T-helper 2 cell (primary cell): ENCODE measurements at regions not wholly inside any gene's neighbourhood (a gene's known extent, or its start where the extent isn't known, plus 50 kb on each side); places are given as distances from the start of the nearest gene placed in this dataset.
"Not testable (repeated sequence)": the region's sequence is repeated elsewhere in the genome, so short reads cannot be mapped to it uniquely, and the experiment has no call there.

Experiments used
- DNase-seq, 5 experiments: peaks; one replicate each; pipeline versions ENCODE4 v3.0.0 to v3.0.0-alpha.2; 2012 to 2022

DNA sequence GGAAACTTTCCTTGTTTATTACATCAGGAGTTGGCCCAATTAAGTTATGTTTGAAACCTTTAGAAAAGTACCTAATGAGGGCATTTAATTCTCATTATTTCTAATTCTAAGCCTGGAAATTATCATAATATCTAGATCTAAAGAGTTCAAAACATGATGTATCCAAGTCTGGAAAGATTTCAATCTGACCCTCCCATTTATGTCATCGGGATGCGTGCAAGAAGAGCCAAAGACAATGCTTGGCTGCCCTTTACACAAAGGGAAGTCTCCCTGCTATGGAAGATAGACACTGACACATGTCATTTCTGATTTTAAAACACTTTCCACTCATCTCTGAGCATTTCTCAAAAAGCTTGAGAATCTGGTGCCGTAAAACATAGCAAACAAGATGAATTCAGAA lies 222.4 kb downstream of the ANTXR2 start:
- no peak for DNase-seq

DNA sequence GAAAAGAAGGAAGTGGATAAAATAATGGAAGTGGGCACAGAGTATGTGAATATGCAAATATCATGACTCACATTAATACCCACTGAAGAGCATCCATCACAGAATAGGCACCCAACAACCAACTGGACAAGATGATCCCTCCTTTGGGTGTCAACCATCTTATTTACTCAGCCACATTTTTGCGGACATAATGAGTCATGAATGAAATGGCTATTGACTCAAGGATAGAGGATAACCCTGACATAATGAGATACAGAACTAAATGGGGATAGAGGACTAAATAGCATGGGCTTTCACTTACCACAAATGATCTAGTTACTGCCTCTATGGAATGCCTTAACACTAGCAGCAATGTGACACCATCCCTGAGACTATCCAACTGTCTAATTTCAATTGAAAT lies 224.7 kb downstream of the ANTXR2 start:
- no peak for DNase-seq

DNA sequence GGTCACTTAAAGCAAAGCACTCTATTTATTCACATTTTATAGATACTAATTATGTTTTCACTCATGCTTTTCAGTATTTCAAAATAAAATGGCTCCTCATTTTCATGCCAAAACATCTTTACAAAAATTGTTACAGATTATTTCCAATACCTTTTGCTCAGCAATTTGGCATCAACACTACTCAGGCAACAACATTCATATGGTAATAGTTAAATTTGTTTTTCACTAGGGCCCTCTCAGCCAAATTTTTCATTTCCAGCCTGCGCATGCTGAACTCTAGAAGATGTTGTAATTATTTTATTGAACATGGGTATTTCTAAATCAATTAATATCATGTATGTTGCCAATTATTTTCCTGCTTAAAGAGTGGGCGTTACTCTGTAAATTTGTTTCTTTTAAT lies 225.6 kb downstream of the ANTXR2 start:
- no peak for DNase-seq

DNA sequence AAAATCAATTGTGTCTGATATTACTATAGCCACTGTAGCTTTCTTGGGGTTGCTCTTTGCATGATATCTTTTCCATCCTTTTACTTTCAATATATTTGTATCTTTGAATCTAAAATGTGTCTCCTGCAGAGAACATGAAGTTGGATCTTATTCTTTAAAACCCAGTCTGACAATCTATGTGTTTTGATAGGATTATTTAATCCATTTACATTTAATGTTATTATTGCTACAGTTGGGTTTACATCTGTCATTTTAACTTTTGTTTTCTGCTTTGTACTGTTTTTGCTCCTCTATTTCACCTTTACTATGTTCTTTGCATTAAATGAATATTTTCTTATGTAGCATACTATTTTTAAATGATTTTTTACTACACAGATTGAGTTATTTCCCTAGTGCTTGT lies 230.9 kb downstream of the ANTXR2 start:
- no peak for DNase-seq

DNA sequence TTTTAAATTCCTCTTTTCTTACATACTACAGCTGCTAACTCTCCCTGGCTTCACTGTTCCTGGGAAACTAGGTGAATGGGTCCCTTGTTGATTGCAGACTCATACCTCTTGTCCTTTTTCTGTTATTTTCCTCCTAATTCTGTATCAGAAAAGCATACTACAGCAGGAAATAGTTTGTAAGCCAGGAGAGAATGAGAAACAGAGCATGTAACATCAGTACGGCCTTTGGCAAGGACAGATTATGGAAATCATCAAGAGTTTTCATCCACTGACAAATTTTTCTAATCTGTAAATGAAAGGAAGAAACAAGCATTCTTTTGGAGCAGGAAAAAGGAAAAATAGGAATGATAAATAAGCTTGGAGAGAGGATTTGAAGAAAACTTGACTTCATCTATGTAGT lies 239.2 kb downstream of the ANTXR2 start:
- no peak for DNase-seq

DNA sequence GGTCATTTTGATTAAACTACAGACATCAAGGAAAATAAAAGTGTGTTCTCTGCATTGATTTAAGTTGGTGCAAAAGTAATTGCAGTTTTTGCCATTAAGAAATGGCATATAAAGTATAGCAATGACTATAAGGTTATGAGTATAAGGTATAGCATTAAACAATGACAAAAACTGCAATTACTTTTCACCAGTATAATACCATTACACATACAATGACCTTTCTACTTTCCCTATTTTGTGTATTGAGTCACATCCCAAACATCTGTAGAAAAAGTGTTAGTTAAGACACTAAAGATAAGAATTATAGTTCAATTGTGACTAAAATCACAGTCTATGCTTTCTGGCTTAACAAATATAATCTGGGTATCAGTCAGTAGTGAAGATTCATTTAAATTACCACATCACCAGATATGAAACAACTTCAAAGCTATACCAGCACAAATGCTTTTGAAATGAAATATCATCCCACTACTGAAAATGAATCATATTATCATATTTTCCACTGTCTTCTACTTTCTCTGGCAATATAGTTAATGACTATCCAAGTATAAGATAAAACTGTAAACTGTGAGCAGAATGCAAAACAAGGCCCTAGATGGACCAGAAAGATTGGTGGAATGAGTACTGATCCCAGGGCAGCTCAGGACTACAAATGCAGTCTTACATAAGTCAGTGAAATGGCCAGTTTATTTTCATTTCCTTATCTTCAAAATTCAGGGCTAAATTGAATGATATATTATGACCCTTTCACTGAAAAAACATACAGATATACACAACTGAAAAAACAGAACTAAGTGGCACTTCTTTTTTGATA lies 241.1 kb downstream of the ANTXR2 start:
- DNase-seq, result no peak

DNA sequence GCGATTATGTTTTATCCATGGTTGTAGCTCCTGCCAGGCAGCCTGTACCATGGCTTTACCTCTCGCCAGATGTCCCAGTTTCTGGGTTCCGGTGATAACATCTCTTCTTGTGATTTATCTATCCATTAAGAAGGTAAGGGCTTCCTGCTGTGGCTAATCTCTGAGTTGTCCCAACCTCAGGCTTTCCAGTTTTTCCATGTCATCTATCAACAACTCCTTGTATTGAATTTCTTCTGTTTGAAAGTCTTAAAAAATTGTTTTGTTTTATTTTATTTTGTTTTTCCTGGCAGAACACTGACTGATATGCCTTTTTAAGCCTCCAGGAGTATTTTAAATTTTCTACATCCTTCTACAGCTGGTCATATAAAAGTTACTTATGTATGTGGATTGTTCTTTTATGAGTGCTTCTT lies 241.9 kb downstream of the ANTXR2 start:
- DNase-seq, result no peak

DNA sequence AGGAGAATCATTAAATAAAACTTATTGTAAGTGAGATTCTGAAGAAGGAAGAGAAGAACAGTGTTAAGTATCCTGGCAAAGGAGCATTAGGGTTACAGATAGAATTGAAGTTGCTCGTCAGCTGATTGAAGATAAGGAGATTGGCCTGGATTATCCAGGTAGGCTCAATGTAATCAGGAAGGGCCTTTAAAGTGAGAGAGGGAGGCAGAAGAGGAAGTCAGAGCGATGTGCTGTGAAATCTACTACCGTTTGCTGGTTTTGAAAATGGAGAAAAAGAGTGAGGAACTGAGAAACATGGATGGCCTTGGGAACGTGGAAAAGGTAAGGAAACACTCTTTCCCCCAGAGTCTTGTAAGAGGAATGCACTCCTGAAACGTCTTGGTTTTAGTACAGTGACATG lies 245.7 kb downstream of the ANTXR2 start:
- no peak for DNase-seq

DNA sequence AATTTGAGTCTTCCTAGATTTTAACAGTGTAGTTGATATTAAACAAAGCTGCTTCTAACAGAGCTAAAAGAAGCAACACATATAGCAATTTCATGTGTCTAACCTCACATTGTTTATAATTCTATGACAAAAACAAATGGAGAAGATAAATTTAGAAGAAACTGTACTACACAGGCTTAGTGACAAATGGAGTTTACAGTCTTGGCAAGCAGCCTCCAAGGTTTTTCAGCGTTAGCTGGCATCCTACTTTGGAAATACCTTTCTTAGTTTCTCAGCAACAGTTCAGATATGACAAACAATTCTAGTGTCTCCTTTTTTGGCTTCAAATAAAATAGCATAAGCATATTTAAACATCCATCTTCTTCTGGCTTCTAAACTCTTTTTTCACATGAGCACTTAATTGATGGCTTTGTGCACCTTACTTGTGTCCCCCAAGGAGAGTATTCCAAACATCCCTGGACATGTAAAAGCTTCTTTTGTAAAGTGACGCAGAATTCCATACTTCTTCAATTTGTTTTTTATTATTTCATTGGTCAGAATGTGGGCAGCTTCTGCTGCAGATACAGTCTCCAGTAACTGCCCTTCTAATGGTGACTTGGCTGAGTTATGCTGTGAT lies 249.8 kb downstream of the ANTXR2 start:
- DNase-seq, result no peak

DNA sequence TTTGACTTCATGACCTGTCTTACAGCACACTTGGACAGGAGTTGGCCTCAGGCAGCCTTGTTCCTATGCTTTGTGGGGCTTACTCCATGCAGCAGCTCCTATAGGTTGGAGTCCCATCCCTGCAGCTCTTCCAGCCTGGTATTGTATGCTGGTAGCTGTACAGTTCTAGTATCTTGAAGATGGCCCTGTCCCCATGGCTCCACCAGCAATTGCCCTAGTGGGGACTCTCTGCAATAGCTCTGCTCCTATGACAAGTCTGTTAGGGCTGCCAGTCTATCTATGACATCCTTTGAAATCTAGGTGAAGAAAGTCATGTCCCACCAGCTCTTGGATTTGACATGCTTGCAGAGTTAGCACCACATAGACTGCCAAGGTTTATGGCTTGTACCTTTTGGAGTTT lies 252.6 kb downstream of the ANTXR2 start:
- DNase-seq, result peak in 1 of 5 experiments; percentile 3

DNA sequence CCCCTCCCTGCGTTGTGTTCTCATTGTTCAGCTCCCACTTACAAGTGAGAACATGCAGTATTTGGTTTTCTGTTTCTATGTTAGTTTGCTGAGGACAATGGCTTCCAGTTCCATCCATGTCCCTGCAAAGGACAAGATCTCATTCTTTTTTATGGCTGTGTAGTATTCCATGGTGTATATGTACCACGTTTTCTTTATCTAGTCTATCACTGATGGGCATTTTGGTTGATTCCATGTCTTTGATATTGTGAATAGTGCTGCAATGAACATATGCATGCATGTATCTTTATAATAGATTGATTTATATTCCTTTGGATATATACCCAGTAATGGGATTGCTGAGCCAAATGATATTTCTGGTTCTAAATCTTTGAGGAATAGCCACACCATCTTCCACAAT lies 265.1 kb downstream of the ANTXR2 start:
- not testable (repeated sequence) for DNase-seq

DNA sequence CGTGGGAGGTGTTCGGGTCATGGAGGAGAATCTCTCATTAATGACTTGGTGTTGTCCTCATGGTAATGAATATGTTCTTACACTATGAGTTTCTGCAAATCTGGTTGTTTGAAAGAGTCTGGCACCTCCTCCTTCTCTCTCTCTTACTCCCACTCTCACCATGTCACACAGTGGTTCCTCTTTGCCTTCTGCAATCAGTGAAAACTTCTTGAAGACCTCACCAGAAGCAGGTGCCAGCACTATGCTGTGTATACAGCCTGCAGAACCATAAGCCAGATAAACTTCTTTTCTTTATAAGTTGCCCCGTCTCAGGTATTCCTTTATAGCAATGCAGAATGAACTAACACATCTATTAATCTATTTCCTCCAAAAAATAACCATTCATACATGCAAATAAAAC lies 275.0 kb downstream of the ANTXR2 start:
- no peak for DNase-seq

DNA sequence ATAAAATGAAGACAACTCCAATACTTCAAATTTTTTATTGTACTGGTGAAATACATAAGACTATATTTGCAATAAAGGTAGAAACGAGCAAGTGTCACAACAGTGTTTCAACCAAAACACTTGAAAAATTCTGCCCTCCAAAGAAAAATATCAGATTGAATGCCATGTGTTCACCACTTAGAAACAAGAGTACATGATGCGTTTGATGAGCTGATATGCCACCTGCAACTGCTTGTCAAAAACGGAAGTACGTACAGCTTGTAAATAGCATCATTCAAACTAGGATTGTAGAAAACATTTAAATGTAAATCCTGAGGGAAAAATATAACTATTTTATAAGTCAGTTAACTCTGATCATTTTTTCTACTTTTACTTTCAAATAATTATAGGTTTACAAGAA lies 276.1 kb downstream of the ANTXR2 start:
- no peak for DNase-seq

DNA sequence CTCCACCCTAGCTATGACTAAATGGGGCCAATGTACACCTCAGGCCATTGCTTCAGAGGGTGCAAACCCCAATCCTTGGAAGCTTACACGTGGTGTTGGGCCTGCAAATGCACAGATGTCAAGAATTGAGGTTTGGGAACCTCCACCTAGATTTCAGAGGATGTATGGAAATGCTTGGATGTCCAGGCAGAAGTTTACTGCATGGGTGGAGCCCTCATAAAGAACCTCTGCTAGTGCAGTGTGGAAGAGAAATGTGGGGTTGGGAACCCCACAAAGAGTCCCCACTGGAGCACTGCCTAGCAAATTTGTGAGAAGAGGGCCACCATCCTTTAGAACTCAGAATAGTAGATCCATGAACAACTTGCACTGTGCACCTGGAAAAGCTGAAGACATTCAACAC lies 284.1 kb downstream of the ANTXR2 start:
- DNase-seq, result no peak

DNA sequence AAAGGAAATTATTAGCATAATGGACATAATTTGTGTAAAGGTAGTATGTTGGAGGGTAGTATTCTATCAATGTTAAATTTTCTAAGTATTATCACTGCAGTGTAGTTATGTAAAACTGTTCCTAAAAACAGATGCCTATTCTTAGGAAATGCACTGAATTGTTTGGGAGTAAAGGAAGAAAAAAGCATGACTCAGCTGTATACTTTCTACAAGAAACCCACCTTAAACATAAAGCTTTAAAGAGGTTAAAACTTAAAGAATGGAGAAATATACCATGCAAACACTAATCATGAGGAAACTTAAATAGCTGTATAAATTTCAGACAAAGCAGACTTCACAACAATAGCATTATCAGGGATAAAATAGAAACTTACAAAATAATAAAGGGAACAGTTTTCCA lies 292.9 kb downstream of the ANTXR2 start:
- no peak for DNase-seq

DNA sequence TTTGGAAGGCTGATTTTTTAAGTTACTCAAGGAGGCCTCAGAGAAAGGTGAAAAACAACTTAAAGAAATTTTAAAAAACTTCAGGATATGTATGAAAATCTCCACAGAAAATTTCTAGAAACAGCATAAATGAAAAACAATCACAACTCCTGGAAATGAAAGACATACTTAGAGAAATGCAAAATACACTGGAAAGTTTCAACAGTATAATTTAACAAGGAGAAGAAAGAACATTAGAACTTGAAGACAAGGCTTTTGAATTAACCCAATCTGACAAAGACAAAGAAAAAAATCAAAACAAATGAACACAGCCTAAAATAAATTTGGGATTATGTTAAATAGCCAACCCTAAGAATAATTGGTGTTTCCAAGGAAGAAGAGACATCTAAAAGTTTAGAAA lies 300.5 kb downstream of the ANTXR2 start:
- DNase-seq, result no peak

DNA sequence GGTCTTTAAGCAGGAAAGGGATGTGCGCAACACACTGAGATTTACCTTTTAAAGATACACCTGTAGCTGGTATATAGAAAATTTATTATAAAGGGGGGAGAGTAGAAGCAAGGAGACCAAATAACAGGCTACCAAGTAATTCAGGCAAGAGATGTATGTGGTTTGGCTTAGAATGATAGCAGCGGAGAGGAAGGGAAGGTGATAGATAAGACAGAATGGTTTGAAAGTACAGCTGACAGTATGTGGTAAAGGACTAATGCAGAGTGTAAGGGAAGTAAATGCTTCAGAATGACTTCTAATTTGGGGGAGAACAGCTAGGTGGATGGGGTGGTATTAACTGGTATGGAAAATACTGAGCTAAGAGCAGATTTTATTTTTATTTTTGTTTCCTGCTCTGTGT lies 308.9 kb downstream of the ANTXR2 start:
- DNase-seq, result no peak

DNA sequence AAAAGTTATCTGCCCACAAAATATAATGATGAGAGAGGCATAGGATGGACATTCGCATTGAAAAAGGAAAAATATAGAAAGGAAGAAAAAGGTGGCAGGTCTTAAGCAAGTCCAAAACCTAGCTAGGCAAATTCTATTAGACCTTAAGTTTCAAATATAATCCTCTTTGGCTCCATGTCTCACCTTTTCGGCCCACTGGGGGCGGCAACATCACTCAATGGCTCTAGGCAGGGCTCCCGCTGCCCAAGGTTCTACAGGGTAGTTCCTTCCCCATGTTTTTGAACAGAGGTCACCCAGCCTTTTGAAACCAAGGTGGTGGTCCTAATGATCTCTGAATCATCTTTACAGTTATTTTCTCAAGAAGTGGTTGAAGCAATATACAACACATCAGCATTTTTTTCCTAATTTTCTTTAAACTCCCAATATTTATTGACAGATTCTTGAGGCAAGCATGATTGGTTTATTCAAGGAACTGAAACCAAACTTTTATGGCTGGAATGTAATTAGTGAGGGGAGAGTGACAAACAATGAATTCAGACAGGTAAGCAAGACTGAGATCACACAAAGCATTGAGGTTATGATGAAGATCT lies 309.4 kb downstream of the ANTXR2 start:
- no peak for DNase-seq

DNA sequence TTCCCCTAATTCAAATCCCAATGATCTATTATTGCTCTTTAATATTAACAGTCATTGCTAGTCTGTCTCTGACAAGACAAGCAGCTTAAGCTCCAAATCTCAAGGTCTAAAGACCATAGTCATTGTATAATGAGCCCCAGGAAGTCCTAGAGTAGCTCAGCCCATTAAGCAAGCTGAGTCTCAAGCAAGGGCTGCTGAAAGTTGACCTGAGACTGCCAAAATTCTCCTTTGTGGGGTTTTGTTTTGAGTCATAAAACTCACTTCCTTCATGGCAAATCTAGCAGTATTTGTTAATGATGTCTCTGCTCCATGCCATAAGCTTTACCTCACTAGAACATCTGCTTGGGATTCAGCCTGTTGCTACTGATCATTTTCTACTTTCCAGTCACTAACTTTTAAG lies 313.2 kb downstream of the ANTXR2 start:
- DNase-seq, result peak in 1 of 5 experiments; percentile 5

DNA sequence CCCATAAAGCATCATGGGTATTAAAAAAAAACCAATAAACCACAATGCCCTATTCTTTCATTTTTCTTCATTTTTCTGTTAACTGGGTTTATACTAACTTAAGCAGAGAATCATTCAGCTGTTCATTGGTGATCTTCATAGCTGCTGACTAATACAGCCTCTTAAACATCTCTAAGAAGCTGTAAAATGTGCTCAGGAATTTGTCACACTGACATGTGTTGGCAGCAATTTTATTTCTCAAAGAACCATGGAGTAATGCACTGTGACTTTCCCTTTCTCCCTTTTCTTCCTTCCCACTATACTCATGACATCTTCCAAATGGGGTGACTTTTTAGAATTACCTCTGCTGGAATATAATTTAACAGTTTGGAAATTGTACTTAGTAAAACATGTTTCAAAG lies 315.4 kb downstream of the ANTXR2 start:
- no peak for DNase-seq

DNA sequence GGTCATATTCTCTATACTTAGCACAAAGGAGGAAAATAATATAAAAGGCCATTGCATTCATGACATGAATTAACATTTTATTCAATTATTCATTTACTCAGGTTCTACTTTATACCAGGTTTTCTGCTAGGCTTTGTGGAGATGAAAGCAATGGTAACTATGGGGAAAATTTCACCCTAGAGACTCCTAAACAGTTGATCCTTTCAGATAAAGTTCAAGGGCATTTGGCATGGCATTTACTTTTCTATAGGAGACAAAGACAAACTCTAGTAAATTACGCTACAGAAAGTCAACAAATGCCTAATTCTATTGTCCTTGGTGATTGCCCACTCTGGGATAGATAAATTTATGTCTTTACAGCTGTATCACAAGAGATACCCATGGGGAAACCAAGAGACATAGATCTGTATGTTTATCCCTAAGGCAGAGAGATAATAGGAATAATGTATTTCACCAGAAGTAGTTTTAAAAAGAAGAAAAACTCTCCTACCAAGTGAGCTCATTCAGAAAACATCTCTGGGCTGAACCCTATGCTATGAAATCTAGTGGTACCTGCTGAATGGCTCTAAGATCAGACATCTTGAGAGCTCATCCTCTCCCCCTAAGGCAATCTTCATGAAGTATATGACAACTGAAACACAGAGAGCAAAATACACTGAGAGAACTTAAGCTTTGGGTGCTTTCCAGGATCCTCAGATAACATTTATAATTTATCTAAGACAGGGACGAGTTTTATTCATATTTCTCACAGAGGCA lies 316.7 kb downstream of the ANTXR2 start:
- no peak for DNase-seq

DNA sequence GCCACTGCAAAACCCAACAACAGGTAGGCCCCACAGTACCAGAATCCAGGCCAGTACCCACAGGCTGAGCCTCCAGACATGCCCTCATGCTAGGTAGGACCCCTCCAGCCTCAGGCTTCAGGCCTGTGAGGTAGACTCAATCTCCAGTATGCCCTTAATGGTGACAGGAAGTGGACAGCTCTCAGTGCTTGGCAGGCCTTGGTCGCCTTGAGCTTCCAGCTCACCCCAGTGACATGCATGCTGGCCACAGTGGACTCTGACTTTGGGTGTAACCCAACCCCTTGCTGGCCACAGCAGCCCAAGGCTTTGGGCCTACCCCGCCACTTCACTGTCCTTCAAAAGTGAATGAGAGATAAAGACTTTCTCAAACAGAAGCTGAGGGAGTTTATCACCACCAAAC lies 324.2 kb downstream of the ANTXR2 start:
- no peak for DNase-seq

DNA sequence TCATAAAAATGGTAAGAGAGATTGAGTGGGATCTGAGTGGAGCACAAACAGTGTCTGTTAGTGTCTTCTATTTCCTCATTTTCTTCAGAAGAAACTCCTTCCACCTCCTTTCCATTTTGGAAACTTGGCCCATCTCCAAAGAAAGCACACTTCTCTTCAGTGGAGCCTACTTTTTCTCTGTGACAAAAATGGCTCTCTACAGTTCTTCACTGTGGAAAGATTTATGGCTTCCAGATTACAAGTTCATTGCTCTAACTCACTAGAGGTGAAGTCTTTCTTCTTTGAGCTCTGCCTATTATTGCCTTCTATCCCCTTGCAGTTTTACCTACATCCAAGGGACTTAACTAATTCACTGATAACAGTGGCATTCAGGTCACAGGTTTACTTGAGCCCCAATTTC lies 325.8 kb downstream of the ANTXR2 start:
- no peak for DNase-seq

DNA sequence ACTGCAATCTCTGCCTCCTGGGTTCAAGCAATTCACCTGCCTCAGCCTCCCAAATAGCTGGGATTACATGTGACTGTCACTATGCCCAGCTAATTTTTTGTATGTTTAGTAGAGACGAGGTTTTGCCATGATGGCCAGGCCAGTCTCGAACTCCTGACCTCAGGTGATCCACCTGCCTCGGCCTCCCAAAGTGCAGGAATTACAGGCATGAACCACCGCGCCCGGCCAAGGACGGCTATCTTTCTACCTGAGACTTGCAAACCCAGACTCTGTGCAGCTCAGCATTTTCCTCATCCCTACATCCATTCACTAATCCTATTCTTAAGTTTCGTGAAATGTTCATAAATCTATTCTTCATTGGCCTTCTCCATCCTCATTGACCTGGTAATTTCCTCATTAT lies 330.0 kb downstream of the ANTXR2 start:
- no peak for DNase-seq
